HCT116 (cell line): ENCODE measurements at regions not wholly inside any gene's neighbourhood (a gene's known extent, or its start where the extent isn't known, plus 50 kb on each side); places are given as distances from the start of the nearest gene placed in this dataset.

Experiments
- ATAC-seq: fragments of 200-7000 bp; cut with Tn5 transposase; 2 replicates; pipeline ENCODE4 v1.9.1; 2020; ENCODE audit warnings: mild to moderate bottlenecking, moderate library complexity
- BruUV-seq: library from RNA; stranded (reverse); fragments of 400-500 nt; replicated peaks from 2 replicates; lab custom pipeline; 2021; lab: Mats Ljungman, UMichigan
- CTCF ChIA-PET: fragments of 300-600 bp; sonication (Branson Sonifier 250); formaldehyde crosslinking; loops from one replicate; lab custom pipeline; 2021; ENCODE audit warnings: antibody characterized with exemption; lab: Charles Lee
- POLR2A ChIA-PET: fragments of 300-600, 350-600 bp; sonication (Branson Sonifier 250); formaldehyde crosslinking; loops from one replicate; lab custom pipeline; 2021; ENCODE audit warnings: antibody characterized with exemption; lab: Charles Lee
- RAD21 ChIA-PET, 2 experiments: fragments of 300-600 bp; sonication (Branson Sonifier 250); formaldehyde crosslinking; loops; one replicate each; lab custom pipeline; 2023; ENCODE audit warnings: low total read pairs in 2 of 2; ENCODE audit not compliant: uncharacterized antibody in 2 of 2, unreplicated experiment in 2 of 2, low non-redundant PET in 1 of 2; lab: Charles Lee
- DNase-seq: peaks from one replicate; pipeline ENCODE4 v3.0.0-alpha.2; 2010; ENCODE audit warnings: low read depth, low spot score
- H2AFZ ChIP-seq: fragments of 200-600 bp; shearing (Covaris generic), sonication (generic); 2 replicates; pipeline ENCODE4 v1.6.1; 2017; ENCODE audit warnings: low read depth, mixed run types, mixed read lengths, antibody characterized with exemption, low read length; ENCODE audit not compliant: poor library complexity, severe bottlenecking
- H3K27ac ChIP-seq: 2 replicates; pipeline ENCODE4 v1.5.1; 2012; ENCODE audit warnings: low read depth, low read length
- H3K27me3 ChIP-seq: fragments of 200-600 bp; sonication (generic); 2 replicates; pipeline ENCODE4 v1.6.1; 2016; ENCODE audit warnings: mixed run types, low read length, mixed read lengths; ENCODE audit not compliant: insufficient read depth
- H3K36me3 ChIP-seq, 2 experiments: fragments of 200-500 bp in 1 of 2; fragments of 200-600 bp in 1 of 2; sonication (Bioruptor generic) in 1 of 2; sonication (generic) in 1 of 2; 2 replicates each; pipeline versions ENCODE4 v1.5.1 to v1.6.1; 2014 to 2016; ENCODE audit warnings: low read length in 2 of 2, inconsistent platforms in 1 of 2, mixed read lengths in 1 of 2, mixed run types in 1 of 2; ENCODE audit not compliant: insufficient read depth in 2 of 2, control insufficient read depth in 1 of 2
- H3K4me1 ChIP-seq, 2 experiments: fragments of 200-600 bp in 1 of 2; sonication (generic) in 1 of 2; 2 replicates each; pipeline versions ENCODE4 v1.5.1 to v1.6.1; 2012 to 2017; ENCODE audit warnings: low read length in 2 of 2, inconsistent platforms in 1 of 2, mild to moderate bottlenecking in 1 of 2, mixed read lengths in 1 of 2, mixed run types in 1 of 2, moderate library complexity in 1 of 2; ENCODE audit not compliant: insufficient read depth in 2 of 2, control insufficient read depth in 1 of 2
- H3K4me2 ChIP-seq: fragments of 200-600 bp; sonication (generic); 2 replicates; pipeline ENCODE4 v1.6.1; 2017; ENCODE audit warnings: mixed run types, low read length, mixed read lengths
- H3K4me3 ChIP-seq, 2 experiments: fragments of 200-600 bp in 1 of 2; sonication (generic) in 1 of 2; replicated peaks in 1 of 2; 2 replicates each; pipeline ENCODE4 v1.5.1; 2011 to 2016; ENCODE audit warnings: low read length in 2 of 2, control low read depth in 1 of 2, low read depth in 1 of 2, mild to moderate bottlenecking in 1 of 2, mixed read lengths in 1 of 2, mixed run types in 1 of 2
- H3K79me2 ChIP-seq: fragments of 200-600 bp; sonication (generic); 2 replicates; pipeline ENCODE4 v1.6.1; 2017; ENCODE audit warnings: mild to moderate bottlenecking, mixed run types, low read length, moderate library complexity, mixed read lengths; ENCODE audit not compliant: insufficient read depth
- H3K9ac ChIP-seq: fragments of 200-600 bp; sonication (generic); 2 replicates; pipeline ENCODE4 v1.6.1; 2016; ENCODE audit warnings: low read length, mixed read lengths
- H3K9me2 ChIP-seq: fragments of 200-600 bp; sonication (generic), shearing (Covaris generic); 2 replicates; pipeline ENCODE4 v1.6.1; 2017; ENCODE audit warnings: mixed run types, mild to moderate bottlenecking, moderate library complexity; ENCODE audit not compliant: insufficient read depth
- H3K9me3 ChIP-seq, 2 experiments: fragments of 200-500 bp in 1 of 2; fragments of 200-600 bp in 1 of 2; sonication (Bioruptor generic) in 1 of 2; sonication (generic) in 1 of 2; 2 replicates each; pipeline ENCODE4 v1.6.1; 2014 to 2017; ENCODE audit warnings: low read length in 2 of 2, mixed read lengths in 2 of 2, inconsistent platforms in 1 of 2, low read depth in 1 of 2, mild to moderate bottlenecking in 1 of 2, mixed run types in 1 of 2, moderate library complexity in 1 of 2; ENCODE audit not compliant: control insufficient read depth in 1 of 2, insufficient read depth in 1 of 2
- H4K20me1 ChIP-seq: fragments of 200-600 bp; sonication (generic), shearing (Covaris generic); 2 replicates; pipeline ENCODE4 v1.6.1; 2017; ENCODE audit warnings: mixed run types, mild to moderate bottlenecking, moderate library complexity; ENCODE audit not compliant: insufficient read depth
- CBX3 ChIP-seq: IDR thresholded peaks from 2 replicates; pipeline ENCODE4 v1.6.1; 2012; ENCODE audit warnings: low read depth
- ELF1 ChIP-seq: IDR thresholded peaks from 2 replicates; pipeline ENCODE4 v1.6.1; 2012; ENCODE audit warnings: low read depth, borderline replicate concordance
- EZH2 ChIP-seq: fragments of 200-600 bp; sonication (generic); IDR thresholded peaks from 2 replicates; pipeline ENCODE4 v1.6.1; 2017; ENCODE audit warnings: antibody characterized with exemption, mixed run types
- EZH2phosphoT487 ChIP-seq: fragments of 200-600 bp; IDR thresholded peaks from 2 replicates; pipeline ENCODE4 v1.6.1; 2018; ENCODE audit warnings: antibody characterized with exemption, borderline replicate concordance
- FOSL1 ChIP-seq: IDR thresholded peaks from 2 replicates; pipeline ENCODE4 v1.6.1; 2012; ENCODE audit warnings: low read depth
- POLR2A ChIP-seq: IDR thresholded peaks from 2 replicates; pipeline ENCODE4 v1.7.0; 2011; ENCODE audit warnings: borderline replicate concordance; ENCODE audit not compliant: insufficient read depth, insufficient read length; ENCODE audit errors: extremely low read depth
- ZBTB33 ChIP-seq: IDR thresholded peaks from 2 replicates; pipeline ENCODE4 v1.6.1; 2011; ENCODE audit warnings: mild to moderate bottlenecking, low read length, moderate library complexity; ENCODE audit not compliant: insufficient replicate concordance; ENCODE audit errors: extremely low read depth
- ZFX ChIP-seq: fragments of 450-650 bp; IDR thresholded peaks from 2 replicates; pipeline ENCODE4 v1.6.1; 2017
- ZNF274 ChIP-seq: fragments of 200-500 bp; sonication (Bioruptor generic); IDR thresholded peaks from 2 replicates; pipeline ENCODE4 v1.6.1; 2014; ENCODE audit warnings: mild to moderate bottlenecking, low read depth, low read length, inconsistent platforms
- intact Hi-C: fragments of 100-400 bp; cut with micrococcal nuclease; formaldehyde crosslinking; loops from 2 replicates; pipeline ENCODE4 v1.10.0; 2022
- TF ChIP-seq, protein P1 (sequence below): IDR thresholded peaks from 2 replicates; pipeline ENCODE4 v1.6.1; 2012

- Histone ChIP-seq H3K27ac (no peak overlapping the region), H3K4me2 (no peak overlapping the region), H4K20me1 (no peaks in the 10 kb centered on the region), H3K9me2 (no peaks in the 10 kb centered on the region), H3K9ac (no peak overlapping the region), H2AFZ (no peak overlapping the region), H3K4me3 (no peak overlapping the region), H3K4me1 (no peaks in the 10 kb centered on the region), H3K27me3 (no peaks in the 10 kb centered on the region), H3K79me2 (no peaks in the 10 kb centered on the region), H3K36me3 (no peaks in the 10 kb centered on the region), H3K9me3 (no peaks in the 10 kb centered on the region)
- ATAC-seq: no peak
- no TSS peak for BruUV-seq
- ChIA-PET CTCF (no interaction called here), POLR2A (no interaction called here), RAD21 (no interaction called here)
- intact Hi-C loops: no loop called here
- no peak for TF ChIP-seq FOSL1
- TF ChIP-seq, protein P1, sequence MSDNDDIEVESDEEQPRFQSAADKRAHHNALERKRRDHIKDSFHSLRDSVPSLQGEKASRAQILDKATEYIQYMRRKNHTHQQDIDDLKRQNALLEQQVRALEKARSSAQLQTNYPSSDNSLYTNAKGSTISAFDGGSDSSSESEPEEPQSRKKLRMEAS: no peak
- no peak for TF ChIP-seq EZH2
- no peak for TF ChIP-seq ZBTB33
- no peak for TF ChIP-seq ZNF274
- no peak for TF ChIP-seq ELF1
- no peak for TF ChIP-seq POLR2A
- no peak for TF ChIP-seq CBX3
- TF ChIP-seq EZH2phosphoT487: no peak
- no peak for TF ChIP-seq ZFX
- DNase-seq: no peak
Observed at GRCh38 chr7:1330801-1331425, 98.2 kb downstream of the UNCX start.
